H1 (cell line): ENCODE measurements at regions not wholly inside any gene's neighbourhood (a gene's known extent, or its start where the extent isn't known, plus 50 kb on each side); places are given as distances from the start of the nearest gene placed in this dataset.

ENCODE experiments used
- CTCF ChIP-seq, 3 experiments: IDR thresholded peaks; 1 replicate in 2 of 3; 2 replicates in 1 of 3; pipeline versions ENCODE4 v1.5.1 to v1.6.1; 2011; ENCODE audit warnings: low read length in 3 of 3, mild to moderate bottlenecking in 3 of 3, inconsistent platforms in 2 of 3, low read depth in 1 of 3, moderate library complexity in 1 of 3; ENCODE audit not compliant: insufficient read depth in 1 of 3; ENCODE audit errors: control extremely low read depth in 1 of 3
- MAX ChIP-seq: IDR thresholded peaks from 2 replicates; pipeline ENCODE4 v1.6.1; 2012; ENCODE audit warnings: inconsistent platforms
- NRF1 ChIP-seq: IDR thresholded peaks from 2 replicates; pipeline ENCODE4 v1.6.1; 2011; ENCODE audit warnings: mild to moderate bottlenecking, low read depth, low read length, improper control_type of control experiment
- RBBP5 ChIP-seq: IDR thresholded peaks from 2 replicates; pipeline ENCODE4 v1.7.1; 2012; ENCODE audit warnings: low read depth, mild to moderate bottlenecking, inconsistent platforms, low read length, moderate library complexity, borderline replicate concordance
- YY1 ChIP-seq: IDR thresholded peaks from 2 replicates; pipeline ENCODE4 v1.6.1; 2011; ENCODE audit warnings: low read depth, mild to moderate bottlenecking, low read length

GRCh38 chr4:57639561-57640382 is 529.6 kb upstream of the IGFBP7 start:
- no peak for TF ChIP-seq YY1
- TF ChIP-seq CTCF (IDR thresholded peaks at IDR 0.05; ENCODE audit: control extremely low read depth in 1 of 3, insufficient read depth in 1 of 3, low read depth in 1 of 3, low read length in 3 of 3) = peak in 2 of 3 experiments; percentile 1 to 4; a peak in 2 of 4 replicates
- no peak for TF ChIP-seq NRF1
- TF ChIP-seq MAX = no peak
- TF ChIP-seq RBBP5 = no peak
